IMR-90 (cell line): ENCODE measurements at regions not wholly inside any gene's neighbourhood (a gene's known extent, or its start where the extent isn't known, plus 50 kb on each side); places are given as distances from the start of the nearest gene placed in this dataset.

Experiments
- ATAC-seq: fragments of 200-7000 bp; cut with Tn5 transposase; 2 replicates; pipeline ENCODE4 v1.9.1; 2020; ENCODE audit warnings: low read depth, mild to moderate bottlenecking, moderate library complexity
- BruUV-seq: library from RNA; stranded (reverse); fragments of 400-500 nt; replicated peaks from 2 replicates; lab custom pipeline; 2021; lab: Mats Ljungman, UMichigan
- CTCF ChIA-PET: fragments of 300-600 bp; formaldehyde crosslinking; extraction: SDS; loops from one replicate; lab custom pipeline; 2021; ENCODE audit warnings: antibody characterized with exemption; lab: Yijun Ruan, JAX
- POLR2A ChIA-PET: fragments of 300-600 bp; sonication (Branson Sonifier 250); formaldehyde crosslinking; loops from one replicate; lab custom pipeline; 2022; ENCODE audit warnings: antibody characterized with exemption; ENCODE audit not compliant: unreplicated experiment; lab: Charles Lee
- DNase-seq: peaks from one replicate; pipeline ENCODE4 v3.0.0; 2013
- H2AFZ ChIP-seq: replicated peaks from 2 replicates; pipeline ENCODE3; 2013; ENCODE audit warnings: low read length, mild to moderate bottlenecking; ENCODE audit not compliant: poor library complexity
- H2AK5ac ChIP-seq: 2 replicates; pipeline ENCODE4 v1.6.1; 2013; ENCODE audit warnings: low read depth, low read length, inconsistent platforms
- H2AK9ac ChIP-seq: replicated peaks from 2 replicates; pipeline ENCODE3; 2013; ENCODE audit warnings: mild to moderate bottlenecking, low read depth, low read length, moderate library complexity; ENCODE audit not compliant: poor library complexity
- H2BK120ac ChIP-seq: 2 replicates; pipeline ENCODE4 v1.6.1; 2013; ENCODE audit warnings: low read depth, low read length, inconsistent platforms
- H2BK15ac ChIP-seq: 3 replicates; pipeline ENCODE4 v1.6.1; 2013; ENCODE audit warnings: low read depth, low read length, inconsistent platforms
- H2BK20ac ChIP-seq: 2 replicates; pipeline ENCODE4 v1.6.1; 2013; ENCODE audit warnings: low read depth, mild to moderate bottlenecking, inconsistent platforms, low read length, moderate library complexity
- H2BK5ac ChIP-seq: 2 replicates; pipeline ENCODE4 v1.6.1; 2013; ENCODE audit warnings: mild to moderate bottlenecking, low read depth, low read length, inconsistent platforms; ENCODE audit not compliant: poor library complexity, severe bottlenecking
- H3K14ac ChIP-seq: replicated peaks from 2 replicates; pipeline ENCODE4 v1.6.1; 2013; ENCODE audit warnings: low read depth, low read length, inconsistent platforms
- H3K18ac ChIP-seq: 2 replicates; pipeline ENCODE4 v1.6.1; 2013; ENCODE audit warnings: low read depth, low read length, control low read depth
- H3K23ac ChIP-seq: 2 replicates; pipeline ENCODE4 v1.6.1; 2013; ENCODE audit warnings: low read depth, low read length, inconsistent platforms
- H3K27ac ChIP-seq: 2 replicates; pipeline ENCODE4 v1.5.1; 2013; ENCODE audit warnings: mild to moderate bottlenecking, control low read depth, low read length; ENCODE audit not compliant: insufficient read depth
- H3K27me3 ChIP-seq: 2 replicates; pipeline ENCODE4 v1.6.1; 2013; ENCODE audit warnings: low read length; ENCODE audit not compliant: control insufficient read depth, insufficient read depth
- H3K36me3 ChIP-seq: 2 replicates; pipeline ENCODE4 v1.6.1; 2013; ENCODE audit warnings: low read length, mixed read lengths; ENCODE audit not compliant: control insufficient read depth, insufficient read depth
- H3K4ac ChIP-seq: 2 replicates; pipeline ENCODE4 v1.6.1; 2013; ENCODE audit warnings: low read depth, low read length, inconsistent platforms
- H3K4me1 ChIP-seq: 2 replicates; pipeline ENCODE4 v1.6.1; 2013; ENCODE audit warnings: low read length, mixed read lengths; ENCODE audit not compliant: control insufficient read depth, insufficient read depth
- H3K4me2 ChIP-seq: 2 replicates; pipeline ENCODE4 v1.6.1; 2013; ENCODE audit warnings: low read depth, mild to moderate bottlenecking, control low read depth, low read length, moderate library complexity
- H3K4me3 ChIP-seq: 2 replicates; pipeline ENCODE4 v1.5.1; 2013; ENCODE audit warnings: low read depth, mild to moderate bottlenecking, control low read depth, low read length, moderate library complexity; ENCODE audit not compliant: insufficient read depth
- H3K56ac ChIP-seq: 2 replicates; pipeline ENCODE4 v1.6.1; 2013; ENCODE audit warnings: low read length, inconsistent platforms; ENCODE audit not compliant: insufficient read depth; ENCODE audit errors: extremely low read depth
- H3K79me1 ChIP-seq, 2 experiments: 2 replicates each; pipeline ENCODE4 v1.6.1; 2013; ENCODE audit warnings: low read length in 2 of 2, inconsistent platforms in 1 of 2, low read depth in 1 of 2
- H3K9ac ChIP-seq: 2 replicates; pipeline ENCODE4 v1.6.1; 2013; ENCODE audit warnings: low read depth, low read length, control low read depth
- H3K9me1 ChIP-seq: 2 replicates; pipeline ENCODE4 v1.6.1; 2013; ENCODE audit warnings: low read length, inconsistent platforms; ENCODE audit not compliant: insufficient read depth
- H3K9me3 ChIP-seq: 2 replicates; pipeline ENCODE4 v1.6.1; 2013; ENCODE audit warnings: low read length; ENCODE audit not compliant: control insufficient read depth, insufficient read depth
- H4K20me1 ChIP-seq: 2 replicates; pipeline ENCODE4 v1.6.1; 2013; ENCODE audit warnings: low read length, inconsistent platforms; ENCODE audit not compliant: insufficient read depth
- H4K5ac ChIP-seq: 2 replicates; pipeline ENCODE4 v1.6.1; 2013; ENCODE audit warnings: mild to moderate bottlenecking, low read depth, low read length, control low read depth
- H4K8ac ChIP-seq, 2 experiments: 2 replicates each; pipeline ENCODE4 v1.6.1; 2013; ENCODE audit warnings: low read depth in 2 of 2, low read length in 2 of 2, control low read depth in 1 of 2, inconsistent platforms in 1 of 2
- H4K91ac ChIP-seq: 2 replicates; pipeline ENCODE4 v1.6.1; 2013; ENCODE audit warnings: low read depth, low read length, inconsistent platforms; ENCODE audit not compliant: insufficient read depth
- CEBPB ChIP-seq: IDR thresholded peaks from 2 replicates; pipeline ENCODE4 v1.6.1; 2012; ENCODE audit warnings: low read depth, low read length, improper control_type of control experiment
- CHD1 ChIP-seq: IDR thresholded peaks from 2 replicates; pipeline ENCODE4 v1.6.1; 2012; ENCODE audit warnings: low read depth, low read length, improper control_type of control experiment
- CTCF ChIP-seq: conservative IDR thresholded peaks from 2 replicates; pipeline ENCODE4 v1.5.1; 2012; ENCODE audit warnings: mild to moderate bottlenecking, low read depth, low read length, improper control_type of control experiment
- FOS ChIP-seq: fragments of 150-350 bp; IDR thresholded peaks from 2 replicates; pipeline ENCODE4 v1.6.1; 2016; ENCODE audit warnings: low read depth, low read length
- MAFK ChIP-seq: IDR thresholded peaks from 2 replicates; pipeline ENCODE4 v1.6.1; 2012; ENCODE audit warnings: low read depth, low read length, improper control_type of control experiment
- MXI1 ChIP-seq: IDR thresholded peaks from 2 replicates; pipeline ENCODE4 v1.6.1; 2012; ENCODE audit warnings: low read depth, mild to moderate bottlenecking, low read length, moderate library complexity, borderline replicate concordance
- RAD21 ChIP-seq: IDR thresholded peaks from 2 replicates; pipeline ENCODE4 v1.6.1; 2012; ENCODE audit warnings: low read length, improper control_type of control experiment
- SMC3 ChIP-seq: fragments of 150-350 bp; IDR thresholded peaks from 2 replicates; pipeline ENCODE4 v1.6.1; 2016; ENCODE audit warnings: low read depth, mild to moderate bottlenecking, antibody characterized with exemption, low read length, moderate library complexity
- USF2 ChIP-seq: fragments of 150-350 bp; IDR thresholded peaks from 2 replicates; pipeline ENCODE4 v1.6.1; 2017; ENCODE audit warnings: mild to moderate bottlenecking, antibody characterized with exemption, low read length, low read depth
- WGBS, 2 experiments: methylation state at CpG; one replicate each; pipeline versions ENCODE4 v1.1.5 to v1.1.7; 2013; ENCODE audit warnings: missing lambda C conversion rate in 2 of 2; ENCODE audit not compliant: insufficient read length in 1 of 2; ENCODE audit errors: extremely low coverage in 2 of 2; 5-methylcytosine and 5-hydroxymethylcytosine counted together
- dilution Hi-C: fragments of 300-500 bp; cut with HindIII; formaldehyde crosslinking; loops from one replicate; pipeline ENCODE4 v1.14.3; 2018; ENCODE audit warnings: low sequenced_read_pairs; ENCODE audit not compliant: unreplicated experiment
- in situ Hi-C: fragments of 300-500 bp; cut with MboI; formaldehyde crosslinking; loops from 3 replicates; pipeline ENCODE4 v1.14.3; 2019; ENCODE audit warnings: low sequenced_read_pairs, inconsistent platforms, mixed read lengths
- intact Hi-C: fragments of 100-400 bp; cut with micrococcal nuclease; formaldehyde crosslinking; loops from 2 replicates; pipeline ENCODE4 v1.10.0; 2022

GRCh38 chr3:117801912-117802239, 1092.3 kb downstream of the TUSC7 start:
- DNase-seq (no peak), ATAC-seq (no peak)
- no peak overlapping the region for H3K4ac ChIP-seq
- intact Hi-C loops = no loop called here
- BruUV-seq = no TSS peak
- H4K91ac ChIP-seq = no peak overlapping the region
- ChIA-PET POLR2A (no interaction called here), CTCF (interaction anchor here (0.7 kb wide), 1 partner anchor 9 kb away, joined by 3 read pairs; no protein-coding TSS in a partner anchor)
- H4K8ac ChIP-seq = no peak overlapping the region
- H3K4me1 ChIP-seq = peaks cover 2% of the 10 kb centered on the region
- no peaks in the 10 kb centered on the region for H3K27me3 ChIP-seq
- no peak overlapping the region for H2BK5ac ChIP-seq
- H4K5ac ChIP-seq = no peak overlapping the region
- in situ Hi-C loops = no loop called here
- H2AFZ ChIP-seq = no peak overlapping the region
- no peaks in the 10 kb centered on the region for H3K9me3 ChIP-seq
- WGBS, 2 experiments = no CpG with 5 or more reads among the region's 2 CpGs
- H3K18ac ChIP-seq = no peak overlapping the region
- TF ChIP-seq MXI1 = no peak
- TF ChIP-seq CEBPB = no peak
- TF ChIP-seq RAD21 = no peak
- no peak for TF ChIP-seq CHD1
- no peak for TF ChIP-seq CTCF
- TF ChIP-seq FOS = no peak
- no peak for TF ChIP-seq SMC3
- TF ChIP-seq MAFK = no peak
- no peak for TF ChIP-seq USF2
- H3K9ac ChIP-seq = no peak overlapping the region
- H3K9me1 ChIP-seq = no peaks in the 10 kb centered on the region
- dilution Hi-C loops = no loop called here
- no peaks in the 10 kb centered on the region for H3K36me3 ChIP-seq
- no peak overlapping the region for H3K14ac ChIP-seq
- H3K23ac ChIP-seq = no peak overlapping the region
- H4K20me1 ChIP-seq = no peaks in the 10 kb centered on the region
- H2AK5ac ChIP-seq = no peak overlapping the region
- H3K4me2 ChIP-seq = no peak overlapping the region
- H2BK20ac ChIP-seq = no peak overlapping the region
- H2AK9ac ChIP-seq = no peak overlapping the region
- H2BK15ac ChIP-seq = no peak overlapping the region
- no peak overlapping the region for H3K56ac ChIP-seq
- H3K79me1 ChIP-seq = no peaks in the 10 kb centered on the region
- H3K27ac ChIP-seq = no peak overlapping the region
- no peak overlapping the region for H3K4me3 ChIP-seq
- no peak overlapping the region for H2BK120ac ChIP-seq
